HCEC 1CT (cell line): ENCODE measurements at regions not wholly inside any gene's neighbourhood (a gene's known extent, or its start where the extent isn't known, plus 50 kb on each side); places are given as distances from the start of the nearest gene placed in this dataset.
"Not testable (repeated sequence)": the region's sequence is repeated elsewhere in the genome, so short reads cannot be mapped to it uniquely, and the experiment has no call there.

ENCODE experiments used
- DNase-seq: peaks from one replicate; pipeline ENCODE4 v3.0.0-alpha.2; 2017

DNA sequence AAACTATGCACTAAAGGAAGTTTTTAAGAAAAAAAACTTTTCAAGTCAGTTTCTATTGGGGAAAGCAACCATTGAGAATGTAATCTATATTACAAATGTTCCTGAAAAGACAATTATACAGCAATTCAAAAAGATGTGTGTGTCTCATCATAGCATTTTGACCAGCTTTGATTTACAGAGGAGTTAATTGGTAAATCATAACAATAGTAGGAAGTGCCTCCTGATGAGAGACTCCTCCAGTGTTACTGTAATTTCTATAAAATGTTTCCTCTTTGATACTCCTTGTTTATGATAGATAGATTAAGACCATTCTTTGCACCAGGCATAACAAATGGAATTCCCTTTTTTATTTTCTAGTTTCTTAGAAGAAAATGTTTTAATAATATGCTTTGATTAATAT, 249.9 kb downstream of the CALCRL start:
- no peak for DNase-seq

DNA sequence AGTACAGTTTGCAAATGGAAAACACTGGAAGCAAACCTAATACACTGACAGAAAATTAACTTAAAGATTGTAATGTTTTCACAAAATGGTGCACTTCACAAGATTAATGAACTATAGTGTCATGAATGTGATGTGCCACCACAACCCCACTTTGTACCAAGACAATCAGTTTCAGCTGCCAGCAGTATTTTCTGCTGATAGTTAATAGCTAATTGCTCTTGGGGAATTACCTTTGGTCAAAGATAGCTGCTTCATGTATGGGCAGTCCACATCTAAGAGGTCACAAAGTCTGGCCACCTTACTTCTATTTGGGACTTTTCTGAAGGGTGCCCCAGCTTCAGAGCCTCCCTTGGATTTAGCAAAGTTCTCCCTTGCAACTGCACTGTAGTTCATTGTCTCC, 254.0 kb downstream of the CALCRL start:
- DNase-seq: no peak

DNA sequence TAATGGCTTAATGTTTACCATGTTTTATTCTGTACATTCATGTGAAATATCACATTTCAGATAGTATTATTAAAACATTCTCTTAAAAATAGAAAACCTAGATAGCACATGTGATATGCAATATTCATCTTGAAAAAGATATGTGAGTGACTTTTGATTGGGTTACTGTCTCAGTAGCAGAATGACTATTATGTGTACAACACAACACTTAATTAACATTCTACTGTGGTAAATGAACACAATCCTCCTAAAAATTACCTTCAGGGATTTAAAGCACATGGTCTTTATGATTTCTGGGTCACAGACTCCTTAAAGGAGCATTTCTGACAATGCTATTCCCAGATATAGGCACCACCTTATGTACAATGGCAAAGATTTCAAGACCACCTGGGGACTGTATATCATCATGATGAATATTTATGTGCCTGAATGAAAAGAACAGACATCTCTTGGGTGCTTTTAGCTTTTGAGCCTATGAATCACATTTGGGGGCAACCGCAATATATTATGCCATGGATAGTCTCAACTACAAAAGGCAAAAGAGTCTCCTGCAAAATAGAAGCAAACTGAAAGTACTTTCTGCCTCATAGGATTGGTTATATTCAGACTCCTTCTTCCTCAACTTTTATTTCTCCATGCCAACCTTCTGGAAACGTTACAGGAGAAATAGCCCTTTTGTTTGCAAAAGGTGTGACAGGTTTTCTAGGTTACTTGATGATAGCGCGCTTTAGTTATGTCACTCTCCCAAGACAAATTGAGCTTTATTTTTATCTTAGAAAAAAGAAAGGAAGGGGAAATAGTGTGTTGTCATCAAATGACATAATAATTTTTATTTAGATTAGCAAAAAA, 259.0 kb downstream of the CALCRL start:
- no peak for DNase-seq

DNA sequence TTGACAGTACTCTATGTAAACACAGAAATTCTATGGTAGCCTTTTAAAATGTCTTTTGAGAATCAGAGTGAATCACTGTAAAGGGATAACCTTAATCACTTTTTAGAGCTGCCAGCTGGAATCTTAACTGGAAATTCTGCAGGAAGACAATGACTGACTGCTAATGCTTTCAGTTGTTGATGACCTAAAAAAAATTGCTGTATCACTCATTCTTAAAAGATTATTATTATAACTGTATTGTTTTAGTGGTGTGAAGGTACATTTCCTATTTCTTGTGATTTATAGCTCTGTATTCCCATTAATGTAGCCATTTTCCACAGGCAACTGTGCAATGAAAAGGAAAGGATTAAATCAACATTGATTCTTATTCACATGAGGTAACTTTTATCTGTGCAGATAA, 260.5 kb downstream of the CALCRL start:
- DNase-seq: no peak

DNA sequence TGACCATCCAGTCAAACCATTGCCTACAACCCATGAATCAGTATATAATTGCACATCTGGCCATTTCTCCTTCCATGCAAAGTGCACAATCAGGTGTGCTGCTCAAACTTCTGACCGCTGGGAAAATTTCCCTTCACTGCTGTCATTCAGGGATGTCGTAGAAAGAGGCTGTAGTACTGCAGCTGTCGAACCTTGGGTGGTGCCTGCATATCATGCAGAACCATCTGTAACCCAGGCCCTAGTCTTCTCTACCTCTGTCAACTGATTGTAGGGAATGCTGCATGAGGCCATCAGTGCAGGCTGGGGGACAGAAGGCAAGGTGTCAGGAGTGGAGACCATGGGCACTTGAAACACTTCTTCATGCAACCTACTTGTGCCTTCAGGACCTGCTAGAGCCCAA, 267.5 kb downstream of the CALCRL start:
- DNase-seq: no peak

DNA sequence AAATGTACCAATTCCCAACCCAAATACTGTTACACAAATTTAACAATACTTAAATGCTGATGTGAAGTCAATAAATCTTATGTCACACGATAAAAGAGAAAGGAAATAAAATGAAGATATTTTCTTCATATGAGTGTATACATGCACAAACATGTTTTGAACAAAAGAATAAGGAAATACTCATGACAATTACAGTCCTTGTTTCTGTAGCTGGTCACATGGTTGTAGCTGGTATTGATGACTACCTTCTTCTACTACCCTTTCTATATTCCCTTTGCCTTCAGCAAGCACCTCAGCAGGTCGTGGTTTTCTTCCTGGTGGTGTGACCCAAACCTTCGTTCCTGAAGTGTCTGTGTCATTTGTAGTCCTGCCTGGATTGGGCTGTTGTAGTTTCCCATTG, 269.2 kb downstream of the CALCRL start:
- not testable (repeated sequence) for DNase-seq

DNA sequence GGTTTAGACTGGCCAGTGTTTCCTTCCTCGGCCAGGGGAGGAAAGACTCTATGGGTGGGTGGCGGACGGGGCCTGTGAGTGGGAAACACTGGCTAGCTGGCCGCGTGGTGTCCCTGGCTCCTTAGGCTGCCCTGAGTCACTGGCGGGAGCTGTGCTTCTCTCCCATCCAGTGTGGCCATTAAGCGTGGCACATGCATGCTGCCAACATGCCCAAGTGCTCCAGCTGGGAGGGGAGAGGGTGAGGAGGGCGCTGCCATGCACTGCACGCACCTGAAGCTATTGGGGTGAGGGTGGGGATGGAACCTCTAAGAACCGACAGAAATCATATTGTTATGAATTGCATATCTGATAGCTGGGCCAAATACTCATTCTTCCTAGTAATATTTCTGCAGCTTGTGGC, 270.8 kb downstream of the CALCRL start:
- DNase-seq: no peak

DNA sequence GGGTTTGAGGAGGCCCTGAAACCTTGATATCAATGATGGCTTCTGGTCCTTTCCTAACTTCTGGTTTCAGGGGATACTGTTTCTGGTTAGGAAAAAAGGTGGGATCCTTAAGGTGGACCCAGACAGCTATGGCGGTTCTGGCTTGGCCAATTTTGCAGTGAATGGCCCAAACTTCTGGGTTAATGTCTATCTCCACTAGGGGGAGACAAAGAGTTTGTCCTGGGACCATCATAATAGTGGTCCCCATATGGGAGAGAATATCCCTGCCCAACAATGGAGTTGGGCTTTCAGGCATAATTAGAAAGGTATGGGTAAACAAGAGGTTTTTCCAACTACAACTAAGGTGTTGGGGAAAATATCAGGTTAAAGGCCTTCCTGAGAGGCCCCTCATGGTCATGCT, 273.5 kb downstream of the CALCRL start:
- no peak for DNase-seq

DNA sequence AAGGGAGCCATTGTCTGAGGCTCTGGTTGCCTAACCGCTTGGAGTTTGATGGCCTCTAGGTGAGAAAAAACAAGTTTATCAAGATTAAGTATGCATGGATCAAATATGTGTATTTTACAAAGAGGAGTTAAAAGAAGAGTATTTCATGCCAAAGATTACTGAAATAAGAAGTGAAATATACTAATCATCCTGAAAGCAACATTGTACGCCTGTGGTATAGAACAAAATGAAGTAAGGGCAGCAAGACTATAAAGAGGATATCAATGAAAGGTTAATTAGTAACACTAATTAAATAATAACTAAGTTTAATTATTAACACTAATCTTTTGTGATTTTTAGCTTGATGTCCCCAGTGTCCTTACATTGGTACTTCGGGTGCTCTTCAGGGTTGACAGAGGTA, 276.7 kb downstream of the CALCRL start:
- no peak for DNase-seq

DNA sequence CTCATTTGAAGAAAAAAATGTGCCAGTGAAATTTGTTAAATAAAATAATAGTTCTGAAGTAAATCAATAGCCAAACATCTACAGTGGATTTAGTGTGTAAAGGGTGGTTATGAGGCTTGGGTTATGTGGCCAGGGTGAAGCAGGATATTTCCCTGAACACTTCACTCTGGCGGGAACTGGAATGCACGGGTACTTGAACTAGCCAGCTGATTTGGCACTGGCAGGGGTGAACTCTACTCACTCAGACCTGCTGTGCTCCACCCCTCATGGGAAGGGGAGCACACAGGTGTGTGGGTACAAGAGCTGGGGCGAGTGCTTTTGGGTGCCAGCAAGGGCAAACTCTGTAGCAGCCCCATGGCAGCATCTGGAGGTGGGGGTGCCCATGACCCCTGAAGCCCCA, 278.2 kb downstream of the CALCRL start:
- DNase-seq: no peak

DNA sequence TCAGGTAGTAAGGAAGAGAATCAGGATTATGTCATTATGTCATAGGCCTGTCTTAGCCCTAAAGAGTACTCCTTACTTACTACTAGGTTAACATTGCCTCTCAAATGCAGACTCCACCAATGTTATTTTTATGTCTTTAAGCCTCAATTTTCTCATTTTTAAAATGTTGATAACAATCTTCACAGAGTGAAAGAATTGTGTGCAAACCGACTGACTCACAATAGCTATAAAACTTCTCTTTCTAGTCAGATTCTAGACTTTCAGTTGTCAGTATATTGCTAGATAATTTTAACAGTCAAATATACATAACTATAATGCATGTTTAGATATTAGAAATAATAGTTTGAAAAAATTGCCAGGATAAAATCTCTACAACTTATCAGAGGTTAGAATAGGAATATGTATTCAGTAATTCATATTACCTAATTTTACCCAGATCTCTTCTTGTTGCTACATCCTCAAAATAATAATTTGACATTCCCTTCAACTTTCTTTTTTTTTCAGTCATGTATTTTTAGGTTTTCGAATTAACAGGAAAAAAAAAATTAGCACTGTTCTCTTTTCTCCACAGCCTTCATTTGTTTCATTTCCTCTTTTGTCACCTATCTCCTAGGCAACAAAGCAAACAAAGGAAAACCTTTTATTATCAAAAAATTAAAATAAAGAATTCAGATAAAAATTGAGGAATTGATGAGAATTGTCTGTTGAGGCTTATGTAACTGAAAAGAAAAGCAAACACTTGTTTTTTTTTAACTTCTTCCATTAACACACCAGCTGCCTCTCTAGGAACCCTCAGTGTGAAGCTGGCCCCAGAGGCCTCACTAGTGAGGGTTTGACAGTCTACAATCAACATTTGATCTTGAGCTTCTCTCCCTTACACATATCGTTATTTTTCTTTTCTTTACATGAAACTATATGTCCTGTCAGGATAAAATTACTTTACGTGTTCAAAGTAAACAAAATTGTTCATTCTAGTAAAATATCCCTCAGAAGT, 279.0 kb downstream of the CALCRL start:
- no peak for DNase-seq

DNA sequence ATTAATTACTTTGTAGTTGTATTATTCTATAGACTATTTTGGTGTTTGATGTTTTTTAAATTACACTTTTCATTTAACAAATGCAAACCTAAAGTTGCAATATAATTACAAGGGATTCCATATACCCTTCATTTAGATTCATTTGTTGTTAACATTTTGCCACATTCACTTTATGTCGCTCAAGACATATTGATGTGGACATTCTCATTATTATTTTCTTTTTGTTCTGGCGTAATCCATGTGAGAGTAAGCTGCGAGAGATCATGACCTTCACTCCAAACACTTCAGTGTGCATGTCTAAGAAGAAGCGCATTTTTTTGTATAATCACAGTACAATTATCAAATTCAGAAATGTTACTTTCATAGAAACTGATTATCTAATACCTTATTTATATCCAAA, 280.6 kb downstream of the CALCRL start:
- no peak for DNase-seq

DNA sequence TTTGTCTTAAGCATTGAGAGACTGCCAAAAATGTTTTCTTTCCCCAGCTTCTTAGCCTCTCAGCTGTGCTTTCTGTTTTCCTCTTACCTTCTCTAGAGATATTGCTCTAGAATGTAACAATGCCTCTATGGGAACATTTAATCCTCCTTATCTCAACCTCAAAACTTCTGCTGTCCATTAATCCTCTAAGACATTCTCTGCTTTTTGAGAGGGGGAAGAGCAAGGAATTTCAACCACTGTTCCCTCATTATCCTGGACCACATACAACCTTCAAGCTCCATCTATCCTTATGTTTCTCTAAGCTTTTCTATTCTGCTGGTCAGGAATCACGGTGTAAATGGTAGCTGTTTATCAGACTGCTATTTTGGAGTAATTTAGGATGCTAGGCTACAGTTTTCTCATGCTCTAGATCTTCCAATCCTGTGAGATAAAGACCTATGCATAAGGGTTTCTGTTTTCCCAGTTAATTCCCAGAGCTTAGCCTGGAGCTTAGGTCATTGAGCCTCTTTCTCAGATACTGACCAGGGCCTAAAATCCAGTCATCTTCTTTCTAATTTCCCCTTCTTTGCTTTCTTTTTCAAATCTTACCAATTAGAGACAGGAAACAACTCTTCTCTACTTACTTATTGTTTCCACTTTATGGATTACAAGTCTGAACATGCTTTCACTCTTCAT, 282.0 kb downstream of the CALCRL start:
- DNase-seq: no peak

DNA sequence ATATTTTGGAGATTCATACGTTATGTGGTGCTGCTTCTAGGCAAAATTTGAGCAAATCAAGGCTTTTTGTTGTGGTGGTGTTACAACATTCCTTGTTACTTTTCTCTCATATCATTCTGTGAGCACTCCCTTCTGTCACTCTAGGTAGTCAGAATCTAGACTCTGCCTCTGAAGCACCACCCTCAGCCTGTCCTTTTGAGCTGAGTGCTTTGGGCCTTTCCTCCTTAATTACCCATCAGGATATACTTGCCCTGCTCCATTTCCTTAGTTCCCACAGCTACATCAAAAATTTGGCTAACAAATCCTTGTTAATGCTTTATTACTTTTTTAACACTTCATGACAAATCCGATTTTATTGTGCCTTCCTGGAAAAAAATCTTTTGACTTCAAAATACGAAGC, 289.6 kb downstream of the CALCRL start:
- no peak for DNase-seq

DNA sequence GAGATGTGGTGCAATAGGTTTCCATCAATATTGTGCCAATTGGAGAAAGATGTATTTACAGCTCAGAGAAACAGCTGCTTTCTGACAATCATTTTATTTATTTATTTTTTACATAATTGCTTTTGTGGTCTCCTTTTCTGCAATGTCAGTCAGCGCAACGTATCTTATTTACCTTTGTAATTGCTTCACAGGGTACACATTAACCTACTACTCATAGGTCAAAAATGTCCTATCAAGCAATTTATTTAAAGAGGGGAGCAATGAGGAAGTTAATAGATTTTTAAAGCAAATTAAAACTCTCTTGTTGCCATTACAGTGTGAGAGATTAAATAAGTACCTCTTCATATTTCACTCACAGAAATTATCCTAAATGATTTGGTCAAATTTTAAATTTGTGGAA, 291.0 kb downstream of the CALCRL start:
- DNase-seq: no peak

DNA sequence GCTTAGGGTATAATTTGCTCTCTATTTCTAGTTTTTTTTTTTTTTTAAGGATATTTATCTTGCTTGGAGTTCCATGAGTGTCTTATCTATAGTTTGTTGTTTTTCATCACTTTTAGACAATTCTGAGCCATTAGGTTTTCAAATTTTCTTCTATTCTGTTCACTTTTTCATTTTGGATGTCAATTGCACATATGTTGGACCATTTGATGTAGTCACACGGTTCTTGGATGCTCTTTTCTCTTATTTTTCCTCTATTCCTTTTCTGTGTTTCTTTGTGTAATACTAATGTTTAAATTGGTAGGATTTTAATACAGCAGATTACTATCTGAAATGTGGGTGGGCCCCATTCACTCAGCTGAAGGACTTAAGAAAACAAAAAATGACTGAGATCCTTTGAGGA, 292.6 kb downstream of the CALCRL start:
- no peak for DNase-seq

DNA sequence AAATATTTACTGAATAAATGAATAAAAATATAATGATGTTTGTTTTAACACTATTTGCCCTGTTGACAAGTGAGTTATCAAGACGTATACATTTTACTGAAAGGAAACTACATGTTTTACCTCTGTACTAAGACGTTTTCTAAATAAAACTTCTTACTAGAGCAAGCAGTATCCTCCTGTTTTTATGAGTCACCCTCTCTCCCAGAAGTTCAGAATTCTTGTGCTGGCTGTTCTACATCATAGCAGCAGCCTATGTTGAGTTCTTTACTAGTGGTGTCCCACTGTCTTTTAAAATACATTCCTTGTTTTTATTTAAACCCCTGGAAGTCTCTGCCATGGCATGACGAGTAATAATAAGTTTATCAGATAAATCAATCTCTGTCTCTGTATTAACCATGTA, 297.4 kb downstream of the CALCRL start:
- peak; percentile 51 for DNase-seq

DNA sequence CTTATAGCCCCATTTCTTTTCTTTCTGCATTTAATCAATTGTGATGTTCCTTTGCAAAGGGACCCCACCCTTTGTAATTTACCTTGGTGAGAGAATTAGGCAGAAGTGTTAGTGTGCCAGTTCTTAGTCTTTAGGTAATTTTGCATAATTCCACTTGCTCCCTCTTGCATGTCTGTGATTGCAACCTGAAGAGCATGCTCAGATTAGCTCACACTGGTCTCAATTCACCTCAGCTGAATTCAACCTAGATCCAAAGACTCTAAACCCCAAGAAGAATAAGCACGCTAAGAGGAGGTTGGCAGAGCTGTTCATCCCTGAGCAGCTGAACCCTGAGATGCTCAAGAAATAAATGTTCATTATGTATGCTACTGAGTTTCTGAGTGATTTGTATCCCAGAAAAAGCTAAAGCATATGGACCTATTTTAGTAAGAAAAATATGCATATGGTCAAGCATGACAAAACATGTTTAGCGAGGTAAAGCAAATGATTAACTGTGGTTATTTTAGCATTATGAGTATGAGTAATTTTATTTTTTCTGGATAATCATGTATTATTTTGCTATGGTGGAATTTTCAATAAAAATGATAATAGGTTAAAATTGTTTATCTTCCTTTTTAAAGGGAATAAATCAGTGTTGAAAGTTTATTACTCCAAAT, 299.2 kb upstream of the ZSWIM2 start:
- no peak for DNase-seq

DNA sequence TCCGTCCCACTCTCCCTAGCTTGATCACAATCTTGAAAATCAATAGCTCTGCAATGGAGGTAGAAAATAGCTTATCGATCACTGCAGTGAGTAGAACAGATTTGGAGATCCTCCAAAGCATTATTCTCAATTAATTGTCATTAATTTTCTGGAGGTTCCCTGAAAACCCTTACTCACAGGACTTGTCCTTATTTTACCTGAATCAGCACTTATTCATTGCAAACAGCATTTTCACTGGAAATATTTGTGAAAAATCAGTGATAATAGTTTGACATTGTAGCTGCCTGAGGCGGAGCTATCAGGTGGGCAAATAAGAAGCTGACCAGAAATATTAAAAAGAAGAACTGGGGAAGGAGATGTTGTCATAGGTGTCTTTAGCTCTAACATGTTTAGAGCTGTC, 294.6 kb upstream of the ZSWIM2 start:
- DNase-seq: no peak

DNA sequence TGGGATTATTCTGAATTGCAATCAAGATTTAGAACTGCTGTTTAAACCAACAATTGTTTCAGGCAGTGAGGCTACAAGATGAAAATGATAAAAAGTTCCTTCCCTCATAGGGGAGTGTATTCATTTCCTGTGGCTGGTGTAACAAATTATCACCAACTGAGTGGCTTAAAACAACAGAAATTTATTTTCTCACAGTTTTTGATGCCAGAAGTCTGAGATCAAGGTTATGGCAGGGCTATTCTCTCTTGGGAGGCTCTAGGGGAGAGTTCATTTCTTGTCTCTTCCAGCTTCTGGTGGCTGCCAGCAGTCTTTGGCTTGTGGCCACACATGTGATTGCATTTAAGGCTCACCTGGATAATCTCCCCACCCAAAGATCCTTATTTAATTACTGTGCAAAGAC, 290.5 kb upstream of the ZSWIM2 start:
- no peak for DNase-seq

DNA sequence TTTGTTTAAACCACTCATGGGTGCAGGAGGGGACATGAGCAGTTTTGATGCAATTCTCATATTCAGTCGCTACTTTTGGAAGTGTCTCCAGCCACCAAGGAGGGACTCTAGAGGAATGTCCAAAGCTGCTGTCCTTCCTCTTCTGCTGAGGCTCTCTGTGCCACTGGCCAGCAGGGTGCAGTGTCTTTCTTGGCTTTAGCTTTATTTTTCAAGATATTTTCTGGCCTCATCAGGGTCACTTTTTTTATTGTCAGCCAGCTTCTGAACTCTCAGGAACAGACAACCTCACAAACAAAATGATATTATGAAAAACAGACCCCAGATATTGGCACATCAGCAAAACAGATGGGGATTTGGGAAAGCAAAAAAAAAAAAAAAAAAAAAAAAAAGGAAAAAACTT, 289.3 kb upstream of the ZSWIM2 start:
- DNase-seq: peak; percentile 58

DNA sequence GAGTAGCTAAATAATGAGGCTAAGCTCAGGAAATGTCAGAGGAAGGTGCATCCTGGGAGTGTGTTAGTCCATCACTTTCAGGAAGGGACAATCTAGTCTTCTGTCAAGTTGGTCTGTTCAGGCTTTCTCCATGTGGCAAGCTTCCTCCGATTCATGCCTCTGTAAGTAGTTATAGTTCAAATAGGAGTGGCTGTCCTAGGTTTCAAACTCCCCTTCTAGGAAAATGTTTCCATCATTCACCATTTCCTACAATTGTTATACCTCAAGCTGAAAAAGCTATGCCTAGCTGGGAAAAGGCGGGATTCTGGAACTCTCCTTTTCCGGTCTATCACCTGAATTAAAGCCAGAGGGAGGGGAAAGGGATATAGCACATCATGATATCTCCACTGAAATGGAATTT, 287.7 kb upstream of the ZSWIM2 start:
- DNase-seq: no peak

DNA sequence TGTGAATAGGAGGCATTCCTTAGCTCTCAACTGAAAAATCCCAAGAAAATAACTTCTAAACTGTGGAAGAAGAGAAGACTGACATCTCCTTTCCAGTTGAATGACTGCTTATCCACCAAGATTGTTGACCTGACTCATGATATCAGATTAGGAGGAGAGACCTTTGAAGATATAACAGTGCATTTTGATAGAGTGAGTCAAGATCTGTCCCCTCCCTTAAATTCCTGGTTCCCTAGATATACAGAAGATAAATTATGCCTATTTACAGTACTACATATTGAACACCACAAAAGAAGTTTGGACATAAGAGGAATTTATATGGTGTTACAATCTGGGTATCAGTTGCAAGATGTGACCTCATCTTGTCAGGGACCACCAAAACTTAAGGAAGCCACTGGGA, 285.3 kb upstream of the ZSWIM2 start:
- DNase-seq: no peak
